A673 (cell line): ENCODE measurements at regions not wholly inside any gene's neighbourhood (a gene's known extent, or its start where the extent isn't known, plus 50 kb on each side); places are given as distances from the start of the nearest gene placed in this dataset.

ENCODE experiments used
- EZH2 ChIP-seq: fragments of 200-600 bp; sonication (generic); IDR thresholded peaks from 2 replicates; pipeline ENCODE4 v1.6.1; 2017; ENCODE audit warnings: borderline replicate concordance, low read depth, mild to moderate bottlenecking, mixed read lengths, antibody characterized with exemption, low read length; ENCODE audit not compliant: poor library complexity, severe bottlenecking
- TF ChIP-seq, protein P1 (sequence below): fragments of 300-800, 200-600 bp; sonication (generic); conservative IDR thresholded peaks from 2 replicates; pipeline ENCODE4 v1.5.1; 2017; ENCODE audit warnings: low read depth, mild to moderate bottlenecking, antibody characterized with exemption, low read length, moderate library complexity, mixed read lengths

DNA sequence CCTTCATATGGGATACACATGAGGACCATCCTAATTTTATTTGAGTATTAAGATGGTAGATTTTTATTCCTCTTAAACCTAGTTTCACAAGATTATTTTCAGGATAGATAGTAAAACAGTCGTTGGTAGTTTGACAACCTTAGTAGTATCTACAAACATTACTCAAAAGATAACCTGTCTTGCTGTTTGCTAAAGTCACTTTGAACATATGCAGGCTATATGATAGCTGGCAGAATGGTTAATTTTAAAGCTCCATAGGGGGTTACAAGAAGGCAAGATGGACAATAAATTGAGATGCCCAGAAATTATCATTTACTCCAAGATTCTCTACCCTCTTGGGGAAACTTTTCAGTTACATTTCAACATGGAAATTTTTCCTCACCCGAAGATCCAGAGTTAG, 525.7 kb downstream of the SOX5 start:
- TF ChIP-seq, protein P1, sequence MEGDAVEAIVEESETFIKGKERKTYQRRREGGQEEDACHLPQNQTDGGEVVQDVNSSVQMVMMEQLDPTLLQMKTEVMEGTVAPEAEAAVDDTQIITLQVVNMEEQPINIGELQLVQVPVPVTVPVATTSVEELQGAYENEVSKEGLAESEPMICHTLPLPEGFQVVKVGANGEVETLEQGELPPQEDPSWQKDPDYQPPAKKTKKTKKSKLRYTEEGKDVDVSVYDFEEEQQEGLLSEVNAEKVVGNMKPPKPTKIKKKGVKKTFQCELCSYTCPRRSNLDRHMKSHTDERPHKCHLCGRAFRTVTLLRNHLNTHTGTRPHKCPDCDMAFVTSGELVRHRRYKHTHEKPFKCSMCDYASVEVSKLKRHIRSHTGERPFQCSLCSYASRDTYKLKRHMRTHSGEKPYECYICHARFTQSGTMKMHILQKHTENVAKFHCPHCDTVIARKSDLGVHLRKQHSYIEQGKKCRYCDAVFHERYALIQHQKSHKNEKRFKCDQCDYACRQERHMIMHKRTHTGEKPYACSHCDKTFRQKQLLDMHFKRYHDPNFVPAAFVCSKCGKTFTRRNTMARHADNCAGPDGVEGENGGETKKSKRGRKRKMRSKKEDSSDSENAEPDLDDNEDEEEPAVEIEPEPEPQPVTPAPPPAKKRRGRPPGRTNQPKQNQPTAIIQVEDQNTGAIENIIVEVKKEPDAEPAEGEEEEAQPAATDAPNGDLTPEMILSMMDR = no peak
- TF ChIP-seq EZH2 = no peak
